ENCODE measurements at regions not wholly inside any gene's neighbourhood (a gene's known extent, or its start where the extent isn't known, plus 50 kb on each side); places are given as distances from the start of the nearest gene placed in this dataset.

DNA sequence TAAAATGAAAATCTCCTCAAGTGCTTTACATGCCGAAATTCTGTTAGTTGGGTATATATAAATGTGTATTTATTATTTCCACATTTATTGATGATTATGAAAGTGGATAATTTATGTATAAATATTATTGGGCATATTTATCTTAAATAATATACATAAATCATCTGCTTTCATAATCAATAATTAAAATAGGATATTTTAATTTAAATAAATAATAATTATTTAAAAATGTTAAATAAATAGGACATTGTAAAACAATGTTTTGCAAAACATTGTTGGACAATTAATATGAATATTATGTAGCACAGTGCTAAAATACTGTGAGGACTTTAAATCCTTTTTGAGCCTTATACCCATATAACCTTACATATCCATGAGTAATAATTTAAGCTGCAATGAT, 786.5 kb upstream of the CITED2 start:
- TF ChIP-seq CTCF (conservative IDR thresholded peaks at IDR 0.05): no peak
- no peak for TF ChIP-seq EZH2 (IDR thresholded peaks at IDR 0.05; ENCODE audit: low read depth)

All from PC-9 (cell line).